ENCODE measurements at regions not wholly inside any gene's neighbourhood (a gene's known extent, or its start where the extent isn't known, plus 50 kb on each side); places are given as distances from the start of the nearest gene placed in this dataset.

DNA sequence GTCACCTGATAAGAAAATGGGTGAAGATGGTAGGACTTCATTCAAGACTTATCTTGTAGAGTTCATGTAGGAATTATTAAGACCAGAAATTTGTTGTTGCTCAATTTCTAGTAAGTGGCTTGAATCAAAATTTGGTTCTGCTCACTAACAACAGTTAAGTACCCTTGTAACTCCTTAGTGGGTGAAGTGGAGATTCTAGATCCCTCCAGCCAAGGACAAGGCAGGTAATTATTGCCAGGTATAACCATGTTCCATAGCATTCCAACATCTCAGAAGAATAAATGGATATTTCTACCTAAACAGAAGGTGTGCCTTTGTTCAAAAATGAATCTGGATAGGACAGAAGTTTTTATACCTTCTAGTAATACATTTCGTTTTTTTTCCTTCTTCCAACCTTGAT is 282.3 kb downstream of the DUSP10 start:
- Histone ChIP-seq H3K4me3 (no peak overlapping the region), H3K27me3 (no peaks in the 10 kb centered on the region), H3K36me3 (replicated peaks in 1 of 2; ENCODE audit: insufficient read depth in 1 of 2, low read depth in 2 of 2) (no peaks in the 10 kb centered on the region), H3K27ac (no peak overlapping the region), H3K4me1 (no peaks in the 10 kb centered on the region), H3K9me3 (no peaks in the 10 kb centered on the region)
- ATAC-seq (no peak), DNase-seq (no peak)
- TF ChIP-seq POLR2A (IDR thresholded peaks at IDR 0.05), result no peak
- TF ChIP-seq, protein P1, sequence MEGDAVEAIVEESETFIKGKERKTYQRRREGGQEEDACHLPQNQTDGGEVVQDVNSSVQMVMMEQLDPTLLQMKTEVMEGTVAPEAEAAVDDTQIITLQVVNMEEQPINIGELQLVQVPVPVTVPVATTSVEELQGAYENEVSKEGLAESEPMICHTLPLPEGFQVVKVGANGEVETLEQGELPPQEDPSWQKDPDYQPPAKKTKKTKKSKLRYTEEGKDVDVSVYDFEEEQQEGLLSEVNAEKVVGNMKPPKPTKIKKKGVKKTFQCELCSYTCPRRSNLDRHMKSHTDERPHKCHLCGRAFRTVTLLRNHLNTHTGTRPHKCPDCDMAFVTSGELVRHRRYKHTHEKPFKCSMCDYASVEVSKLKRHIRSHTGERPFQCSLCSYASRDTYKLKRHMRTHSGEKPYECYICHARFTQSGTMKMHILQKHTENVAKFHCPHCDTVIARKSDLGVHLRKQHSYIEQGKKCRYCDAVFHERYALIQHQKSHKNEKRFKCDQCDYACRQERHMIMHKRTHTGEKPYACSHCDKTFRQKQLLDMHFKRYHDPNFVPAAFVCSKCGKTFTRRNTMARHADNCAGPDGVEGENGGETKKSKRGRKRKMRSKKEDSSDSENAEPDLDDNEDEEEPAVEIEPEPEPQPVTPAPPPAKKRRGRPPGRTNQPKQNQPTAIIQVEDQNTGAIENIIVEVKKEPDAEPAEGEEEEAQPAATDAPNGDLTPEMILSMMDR (IDR thresholded peaks at IDR 0.05), result no peak
- intact Hi-C loops (cut with DNase I), result no loop called here
- 32 to 43% methylated on average over 1 of the region's 1 CpG for WGBS, 2 donors

DNA sequence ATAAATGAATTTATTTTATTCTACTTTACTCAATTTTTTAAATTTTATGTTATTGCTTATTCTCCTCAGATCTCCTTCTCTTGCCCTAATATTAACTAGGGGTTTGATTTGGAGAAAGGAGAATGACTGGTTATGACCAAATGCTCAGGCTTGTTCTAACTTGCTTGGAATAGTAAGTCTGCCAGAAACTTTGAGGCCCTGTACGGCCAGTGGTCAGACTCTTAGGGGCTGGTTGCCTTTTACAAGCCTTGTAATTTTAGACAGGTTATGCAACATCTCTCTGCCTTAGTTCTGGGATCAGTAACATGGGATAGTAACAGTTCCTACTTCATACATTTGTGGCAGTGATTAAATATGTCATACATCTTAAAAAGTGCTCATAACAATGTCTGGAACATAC is 279.5 kb downstream of the DUSP10 start:
- no peak for DNase-seq
- H3K36me3 ChIP-seq (replicated peaks in 1 of 2; ENCODE audit: insufficient read depth in 1 of 2, low read depth in 2 of 2), result no peaks in the 10 kb centered on the region
- ATAC-seq, result no peak
- H3K4me3 ChIP-seq, result no peak overlapping the region
- no peak overlapping the region for H3K27ac ChIP-seq
- 68 to 86% methylated on average over 1 of the region's 1 CpG for WGBS, 2 donors
- no peak for TF ChIP-seq POLR2A (IDR thresholded peaks at IDR 0.05)
- TF ChIP-seq, protein P1 (IDR thresholded peaks at IDR 0.05), result no peak
- H3K4me1 ChIP-seq, result no peaks in the 10 kb centered on the region
- H3K27me3 ChIP-seq, result no peaks in the 10 kb centered on the region
- intact Hi-C loops (cut with DNase I), result no loop called here
- no peaks in the 10 kb centered on the region for H3K9me3 ChIP-seq

DNA sequence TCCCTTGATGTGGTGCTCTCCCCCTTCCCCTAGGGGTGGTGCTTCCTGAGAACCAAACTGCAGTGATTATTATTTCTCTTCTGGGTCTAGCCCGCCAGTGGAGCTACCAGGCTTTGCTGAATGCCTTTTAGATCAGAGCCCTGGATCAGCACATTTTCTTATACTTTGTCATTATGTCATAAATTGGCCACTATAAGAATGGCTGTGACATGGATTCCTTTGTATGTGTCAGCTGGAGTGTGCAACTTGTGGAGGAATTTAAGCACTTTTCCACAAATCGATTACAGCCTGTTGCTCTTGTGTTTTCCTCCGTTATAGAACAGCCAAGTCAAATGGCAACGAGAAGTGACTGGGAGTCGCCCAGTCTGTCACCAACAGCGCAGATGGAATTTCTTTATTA is 273.3 kb downstream of the DUSP10 start:
- H3K4me1 ChIP-seq, result no peaks in the 10 kb centered on the region
- no peaks in the 10 kb centered on the region for H3K9me3 ChIP-seq
- H3K27ac ChIP-seq, result no peak overlapping the region
- no peaks in the 10 kb centered on the region for H3K27me3 ChIP-seq
- H3K36me3 ChIP-seq (replicated peaks in 1 of 2; ENCODE audit: insufficient read depth in 1 of 2, low read depth in 2 of 2), result no peaks in the 10 kb centered on the region
- TF ChIP-seq POLR2A (IDR thresholded peaks at IDR 0.05), result no peak
- TF ChIP-seq, protein P1 (IDR thresholded peaks at IDR 0.05), result no peak
- DNase-seq (no peak), ATAC-seq (no peak)
- 65 to 72% methylated on average over 6 of the region's 6 CpGs for WGBS, 2 donors
- intact Hi-C loops (cut with DNase I), result no loop called here
- no peak overlapping the region for H3K4me3 ChIP-seq

DNA sequence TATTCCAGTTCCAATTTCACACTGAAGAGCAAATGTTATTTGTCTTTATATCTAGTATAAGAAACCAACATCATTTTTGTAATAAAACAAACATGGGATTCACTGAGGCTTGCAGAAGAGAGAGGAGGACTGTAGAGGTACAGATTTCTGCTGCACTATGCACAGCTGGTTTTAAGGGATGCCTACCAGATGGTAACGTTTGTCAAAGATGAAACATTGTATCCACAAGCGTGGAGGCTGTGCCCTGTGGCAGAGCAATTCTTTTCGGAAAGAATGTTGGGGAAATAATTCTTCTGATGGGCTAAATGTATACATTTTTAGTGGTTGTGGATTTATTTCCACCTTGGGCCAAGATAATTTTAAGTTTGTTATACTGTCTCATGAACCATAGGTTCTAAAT is 272.4 kb downstream of the DUSP10 start:
- Histone ChIP-seq H3K27me3 (no peaks in the 10 kb centered on the region), H3K4me3 (no peak overlapping the region), H3K9me3 (no peaks in the 10 kb centered on the region), H3K27ac (no peak overlapping the region), H3K36me3 (replicated peaks in 1 of 2; ENCODE audit: insufficient read depth in 1 of 2, low read depth in 2 of 2) (no peaks in the 10 kb centered on the region), H3K4me1 (no peaks in the 10 kb centered on the region)
- DNase-seq (no peak), ATAC-seq (no peak)
- TF ChIP-seq POLR2A (IDR thresholded peaks at IDR 0.05), result no peak
- TF ChIP-seq, protein P1 (IDR thresholded peaks at IDR 0.05), result no peak
- intact Hi-C loops (cut with DNase I), result no loop called here
- WGBS, 2 donors, result 55 to 61% methylated on average over 3 of the region's 3 CpGs

DNA sequence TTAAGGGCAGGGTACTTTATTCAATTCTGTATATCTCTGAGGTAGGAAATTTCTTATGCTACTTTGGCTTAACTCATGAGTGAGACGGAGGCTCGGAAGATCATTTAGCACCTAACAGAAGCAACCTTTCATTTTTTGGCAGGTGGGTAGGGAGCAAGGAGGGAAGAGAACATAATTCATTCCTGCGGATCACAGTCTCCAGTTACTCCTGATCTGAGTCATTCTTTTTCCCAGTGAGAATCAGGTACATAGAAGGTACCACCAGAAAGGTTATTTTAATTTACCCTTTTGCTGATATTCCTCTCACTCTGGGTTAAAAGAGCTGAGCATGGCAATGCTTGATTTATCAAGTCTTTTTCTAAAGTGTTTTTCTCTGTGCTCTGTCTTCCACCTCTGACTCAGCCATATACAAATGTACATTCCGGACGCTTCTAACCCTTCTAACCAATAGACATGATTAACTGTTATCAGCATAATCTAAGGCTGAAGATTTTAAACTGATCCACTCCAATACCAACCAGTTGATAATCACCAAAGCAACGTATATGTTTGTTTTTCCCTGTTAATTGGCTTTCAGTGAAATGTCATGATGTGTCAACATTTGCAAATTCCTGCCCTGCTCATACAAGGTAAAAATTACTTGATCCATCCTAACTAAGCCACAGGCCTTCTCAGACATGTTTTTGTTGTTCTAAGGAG is 271.7 kb downstream of the DUSP10 start:
- no peak overlapping the region for H3K27ac ChIP-seq
- TF ChIP-seq, protein P1 (IDR thresholded peaks at IDR 0.05), result no peak
- TF ChIP-seq POLR2A (IDR thresholded peaks at IDR 0.05), result no peak

More for the DNA sequence above, 271.7 kb downstream of the DUSP10 start:
- Histone ChIP-seq H3K4me1 (no peaks in the 10 kb centered on the region), H3K27me3 (no peaks in the 10 kb centered on the region), H3K4me3 (no peak overlapping the region), H3K36me3 (replicated peaks in 1 of 2; ENCODE audit: insufficient read depth in 1 of 2, low read depth in 2 of 2) (no peaks in the 10 kb centered on the region), H3K9me3 (no peaks in the 10 kb centered on the region)
- 38 to 49% methylated on average over 6 of the region's 6 CpGs for WGBS, 2 donors
- no peak for ATAC-seq
- no peak for DNase-seq
- intact Hi-C loops (cut with DNase I), result no loop called here

All from body of pancreas (tissue), 4 donors.